GM18520 (cell line): ENCODE measurements at regions not wholly inside any gene's neighbourhood (a gene's known extent, or its start where the extent isn't known, plus 50 kb on each side); places are given as distances from the start of the nearest gene placed in this dataset.

Experiments
- ATAC-seq: cut with Tn5 transposase; IDR thresholded peaks from one replicate; pipeline ENCODE4 v1.9.1; 2021; ENCODE audit not compliant: unreplicated experiment

GRCh38 chr7:32347244-32347828 lies 142.8 kb downstream of the LSM5 start:
- no peak for ATAC-seq

- no peak for ATAC-seq
Measured at GRCh38 chr7:32346253-32346652, 143.9 kb downstream of the LSM5 start.

- ATAC-seq, result no peak
Measured at GRCh38 chr7:32336726-32337125, 153.5 kb downstream of the LSM5 start.

- ATAC-seq, result no peak
Measured at GRCh38 chr7:32335107-32335506, 155.1 kb downstream of the LSM5 start.

GRCh38 chr7:32330602-32331001 lies 159.6 kb downstream of the LSM5 start:
- ATAC-seq, result no peak

- no peak for ATAC-seq
Measured at GRCh38 chr7:32326078-32326477, 164.1 kb downstream of the LSM5 start.

GRCh38 chr7:32323712-32324111 lies 166.5 kb downstream of the LSM5 start:
- ATAC-seq, result no peak

GRCh38 chr7:32319012-32319382 lies 171.2 kb downstream of the LSM5 start:
- no peak for ATAC-seq

- no peak for ATAC-seq
Measured at GRCh38 chr7:32318300-32319011, 171.7 kb downstream of the LSM5 start.

GRCh38 chr7:32316839-32317238 lies 173.3 kb downstream of the LSM5 start:
- no peak for ATAC-seq

- no peak for ATAC-seq
Measured at GRCh38 chr7:32314761-32315160, 175.4 kb downstream of the LSM5 start.

- no peak for ATAC-seq
Measured at GRCh38 chr7:32301427-32301826, 188.8 kb downstream of the LSM5 start.

- no peak for ATAC-seq
Measured at GRCh38 chr7:32299133-32299702, 191.0 kb downstream of the LSM5 start.

- ATAC-seq, result no peak
Measured at GRCh38 chr7:32298408-32299132, 191.6 kb downstream of the LSM5 start.

- ATAC-seq, result no peak
Measured at GRCh38 chr7:32293833-32294232, 196.3 kb downstream of the LSM5 start.

- no peak for ATAC-seq
Measured at GRCh38 chr7:32289651-32290414, 200.3 kb downstream of the LSM5 start.

GRCh38 chr7:32285698-32286097 lies 204.5 kb downstream of the LSM5 start:
- no peak for ATAC-seq

GRCh38 chr7:32283546-32283945 lies 206.6 kb downstream of the LSM5 start:
- ATAC-seq, result no peak

- no peak for ATAC-seq
Measured at GRCh38 chr7:32279500-32279899, 209.3 kb upstream of the PDE1C start.

GRCh38 chr7:32275216-32276009 lies 205.2 kb upstream of the PDE1C start:
- no peak for ATAC-seq
